ENCODE measurements at regions not wholly inside any gene's neighbourhood (a gene's known extent, or its start where the extent isn't known, plus 50 kb on each side); places are given as distances from the start of the nearest gene placed in this dataset.

- ChIA-PET SMC1A (ENCODE audit: uncharacterized antibody, unreplicated experiment) (no interaction called here), CTCF (interaction anchor here (1.8 kb wide), 1 partner anchor 12 kb away, joined by 4 read pairs; no protein-coding TSS in a partner anchor), RAD21 (ENCODE audit: unreplicated experiment) (interaction anchor here (1.5 kb wide), 1 partner anchor 11 kb away, joined by 3 read pairs; no protein-coding TSS in a partner anchor), POLR2A (no interaction called here)
- no peaks in the 10 kb centered on the region for H3K36me3 ChIP-seq (ENCODE audit: control insufficient read depth in 2 of 2, insufficient read depth in 2 of 2, low read length in 1 of 2)
- H3K9me3 ChIP-seq (replicated peaks; ENCODE audit: control insufficient read depth, insufficient read depth, low read length), result no peaks in the 10 kb centered on the region; the same call in 2 of the 3 replicates
- H3K27me3 ChIP-seq (replicated peaks in 1 of 2; ENCODE audit: control insufficient read depth in 2 of 2, insufficient read depth in 2 of 2, low read length in 1 of 2), result no peaks in the 10 kb centered on the region
- intact Hi-C loops (cut with micrococcal nuclease; ENCODE audit: unreplicated experiment) (no loop called here), in situ Hi-C loops (cut with MboI) (no loop called here)
- H3K9ac ChIP-seq (ENCODE audit: control insufficient read depth, insufficient read depth, low read length), result no peak overlapping the region
- 100% methylated on average over 1 of the region's 1 CpG for WGBS (ENCODE audit: insufficient coverage, insufficient replicate concordance, low lambda C conversion rate, missing lambda C conversion rate)
- no peak for TF ChIP-seq NFIC (IDR thresholded peaks at IDR 0.05; ENCODE audit: low read depth, low read length)
- no peak for TF ChIP-seq TARDBP (IDR thresholded peaks at IDR 0.05; ENCODE audit: borderline replicate concordance)
- TF ChIP-seq PRDM15 (CRISPR knock-in tag; IDR thresholded peaks at IDR 0.05), result no peak
- no peak for TF ChIP-seq CTCF (IDR thresholded peaks at IDR 0.05 in 2 of 3, conservative IDR thresholded peaks at IDR 0.05 in 1 of 3; ENCODE audit: control insufficient read depth in 2 of 3, extremely low read depth in 1 of 3, insufficient read depth in 1 of 3, low read depth in 3 of 3, low read length in 3 of 3)
- no peak for TF ChIP-seq EED (IDR thresholded peaks at IDR 0.05; ENCODE audit: low read depth)
- TF ChIP-seq CREM (IDR thresholded peaks at IDR 0.05; ENCODE audit: low read depth), result no peak
- no peak for TF ChIP-seq NR2F1 (conservative IDR thresholded peaks at IDR 0.05)
- TF ChIP-seq PAX8 (IDR thresholded peaks at IDR 0.05), result no peak
- no peak for TF ChIP-seq SPI1 (IDR thresholded peaks at IDR 0.05; ENCODE audit: borderline replicate concordance, insufficient read depth, low read depth, low read length)
- no peak for TF ChIP-seq ASH2L (IDR thresholded peaks at IDR 0.05; ENCODE audit: borderline replicate concordance, low read depth)
- TF ChIP-seq CBFB (IDR thresholded peaks at IDR 0.05; ENCODE audit: low read depth), result no peak
- TF ChIP-seq NFYA (IDR thresholded peaks at IDR 0.05; ENCODE audit: borderline replicate concordance, low read depth, low read length), result no peak
- TF ChIP-seq TCF12 (IDR thresholded peaks at IDR 0.05; ENCODE audit: low read depth, low read length), result no peak
- TF ChIP-seq CHD4 (IDR thresholded peaks at IDR 0.05), result no peak
- TF ChIP-seq CREB1 (IDR thresholded peaks at IDR 0.05; ENCODE audit: low read depth), result no peak
- no peak for TF ChIP-seq ATF7 (IDR thresholded peaks at IDR 0.05; ENCODE audit: low read depth)
- no peak for TF ChIP-seq NRF1 (conservative IDR thresholded peaks at IDR 0.05; ENCODE audit: low read depth, low read length)
- FAIRE-seq (no peak), ATAC-seq (no peak), DNase-seq (ENCODE audit: low read depth, low spot score) (no peak)
- no peaks in the 10 kb centered on the region for H3K4me1 ChIP-seq (ENCODE audit: control insufficient read depth, insufficient read depth, low read length)
- no peak overlapping the region for H3K4me2 ChIP-seq (ENCODE audit: control insufficient read depth, insufficient read depth)
- no peak overlapping the region for H3K4me3 ChIP-seq
- no peaks in the 10 kb centered on the region for H4K20me1 ChIP-seq (ENCODE audit: control insufficient read depth, insufficient read depth)
- BruUV-seq (replicated peaks), result no TSS peak
- no peaks in the 10 kb centered on the region for H3K79me2 ChIP-seq (ENCODE audit: control insufficient read depth, insufficient read depth, low read length)
- no peak overlapping the region for H3K27ac ChIP-seq (ENCODE audit: control insufficient read depth, insufficient read depth)
- no peak overlapping the region for H2AFZ ChIP-seq (ENCODE audit: control insufficient read depth, low read depth, low read length)
Measured at GRCh38 chr3:148227534-148227933, 470.2 kb upstream of the AGTR1 start.
